Lung (tissue), 11 donors: ENCODE measurements at regions not wholly inside any gene's neighbourhood (a gene's known extent, or its start where the extent isn't known, plus 50 kb on each side); places are given as distances from the start of the nearest gene placed in this dataset.
A peak's percentile ranks its signal among the peaks of the same experiment; 100 is the strongest.

Experiments used
- ATAC-seq: fragments of 200-7000 bp; cut with Tn5 transposase; one replicate; pipeline ENCODE4 v1.9.1; 2020; ENCODE audit warnings: moderate number of reproducible peaks; ENCODE audit not compliant: insufficient read depth, low FRiP score
- DNase-seq, 3 donors: peaks; one replicate each; pipeline ENCODE4 v3.0.0-alpha.2; 2013 to 2017
- H3K27ac ChIP-seq, 2 donors: one replicate each; pipeline ENCODE4 v1.5.1; 2013; ENCODE audit warnings: mild to moderate bottlenecking in 2 of 2, moderate library complexity in 2 of 2, control low read depth in 1 of 2, inconsistent platforms in 1 of 2, low read depth in 1 of 2, low read length in 1 of 2
- H3K27me3 ChIP-seq, 3 donors: one replicate each; pipeline ENCODE4 v1.5.1; 2013; ENCODE audit warnings: low read length in 2 of 3; ENCODE audit not compliant: control insufficient read depth in 3 of 3, insufficient read depth in 3 of 3
- H3K36me3 ChIP-seq, 4 donors: one replicate each; pipeline ENCODE4 v1.5.1; 2013; ENCODE audit warnings: low read length in 4 of 4, mild to moderate bottlenecking in 1 of 4, moderate library complexity in 1 of 4; ENCODE audit not compliant: control insufficient read depth in 4 of 4, insufficient read depth in 4 of 4
- H3K4me1 ChIP-seq, 5 donors: one replicate each; pipeline ENCODE4 v1.5.1; 2013; ENCODE audit warnings: low read length in 5 of 5, mild to moderate bottlenecking in 2 of 5, moderate library complexity in 1 of 5; ENCODE audit not compliant: control insufficient read depth in 5 of 5, insufficient read depth in 5 of 5
- H3K4me3 ChIP-seq: one replicate; pipeline ENCODE4 v1.5.1; 2013; ENCODE audit warnings: mild to moderate bottlenecking, control low read depth, moderate library complexity
- H3K9ac ChIP-seq, 2 donors: one replicate each; pipeline ENCODE4 v1.5.1; 2013; ENCODE audit warnings: low read length in 2 of 2, control low read depth in 1 of 2; ENCODE audit not compliant: insufficient read depth in 1 of 2
- H3K9me3 ChIP-seq, 4 donors: one replicate each; pipeline ENCODE4 v1.5.1; 2013; ENCODE audit warnings: low read length in 3 of 4, mild to moderate bottlenecking in 1 of 4, moderate library complexity in 1 of 4; ENCODE audit not compliant: control insufficient read depth in 4 of 4, insufficient read depth in 3 of 4
- WGBS, 2 donors: extraction: QIAGEN DNeasy Blood & Tissue Kit; methylation state at CpG; one replicate each; pipeline ENCODE4 v1.1.7; 2013; 5-methylcytosine and 5-hydroxymethylcytosine counted together
- TF ChIP-seq, protein P1 (sequence below): IDR thresholded peaks from 2 replicates; pipeline ENCODE4 v1.5.1; 2012; ENCODE audit warnings: mild to moderate bottlenecking; ENCODE audit errors: control extremely low read depth, extremely low read depth
- donor health status: control.
- donor health status: control.
- donor health status: Bipolar disorder and iron deficiency.
- donor health status: healthy.
- donor health status: DM: yes; HTN: yes; CAD: no.

DNA sequence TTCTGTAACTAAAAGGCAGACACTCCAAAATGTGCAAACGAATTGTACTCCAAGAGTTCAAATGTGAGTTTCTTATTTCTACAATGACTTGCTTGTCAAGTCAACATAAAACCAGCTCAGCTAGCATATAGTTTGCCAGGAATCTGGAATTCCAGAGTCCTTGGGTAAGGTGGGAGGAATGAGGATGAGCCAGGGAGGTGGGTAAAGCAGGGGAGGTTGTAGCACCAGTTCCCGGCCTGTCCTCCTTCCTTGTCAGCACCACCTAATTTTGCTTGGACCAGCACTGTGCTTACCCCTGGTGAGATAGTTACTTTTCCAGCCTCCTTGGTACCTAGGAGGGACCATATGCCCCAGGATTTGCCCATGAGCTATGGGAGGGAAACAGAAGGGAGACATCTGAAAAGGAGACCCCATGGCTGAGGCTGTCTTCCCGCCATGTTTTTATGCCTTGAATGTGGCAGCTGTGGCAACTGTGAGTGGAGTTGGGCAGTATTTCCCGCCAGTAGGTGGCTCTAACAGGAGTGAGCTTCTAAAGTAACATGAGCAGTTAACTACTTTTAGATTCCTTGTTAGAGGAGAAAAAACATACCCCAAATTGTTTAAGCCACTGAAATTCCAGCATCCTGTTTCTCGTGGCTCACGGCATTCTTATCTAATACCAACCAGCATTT is 302.5 kb downstream of the TENT4A start:
- TF ChIP-seq, protein P1, sequence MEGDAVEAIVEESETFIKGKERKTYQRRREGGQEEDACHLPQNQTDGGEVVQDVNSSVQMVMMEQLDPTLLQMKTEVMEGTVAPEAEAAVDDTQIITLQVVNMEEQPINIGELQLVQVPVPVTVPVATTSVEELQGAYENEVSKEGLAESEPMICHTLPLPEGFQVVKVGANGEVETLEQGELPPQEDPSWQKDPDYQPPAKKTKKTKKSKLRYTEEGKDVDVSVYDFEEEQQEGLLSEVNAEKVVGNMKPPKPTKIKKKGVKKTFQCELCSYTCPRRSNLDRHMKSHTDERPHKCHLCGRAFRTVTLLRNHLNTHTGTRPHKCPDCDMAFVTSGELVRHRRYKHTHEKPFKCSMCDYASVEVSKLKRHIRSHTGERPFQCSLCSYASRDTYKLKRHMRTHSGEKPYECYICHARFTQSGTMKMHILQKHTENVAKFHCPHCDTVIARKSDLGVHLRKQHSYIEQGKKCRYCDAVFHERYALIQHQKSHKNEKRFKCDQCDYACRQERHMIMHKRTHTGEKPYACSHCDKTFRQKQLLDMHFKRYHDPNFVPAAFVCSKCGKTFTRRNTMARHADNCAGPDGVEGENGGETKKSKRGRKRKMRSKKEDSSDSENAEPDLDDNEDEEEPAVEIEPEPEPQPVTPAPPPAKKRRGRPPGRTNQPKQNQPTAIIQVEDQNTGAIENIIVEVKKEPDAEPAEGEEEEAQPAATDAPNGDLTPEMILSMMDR: no peak

DNA sequence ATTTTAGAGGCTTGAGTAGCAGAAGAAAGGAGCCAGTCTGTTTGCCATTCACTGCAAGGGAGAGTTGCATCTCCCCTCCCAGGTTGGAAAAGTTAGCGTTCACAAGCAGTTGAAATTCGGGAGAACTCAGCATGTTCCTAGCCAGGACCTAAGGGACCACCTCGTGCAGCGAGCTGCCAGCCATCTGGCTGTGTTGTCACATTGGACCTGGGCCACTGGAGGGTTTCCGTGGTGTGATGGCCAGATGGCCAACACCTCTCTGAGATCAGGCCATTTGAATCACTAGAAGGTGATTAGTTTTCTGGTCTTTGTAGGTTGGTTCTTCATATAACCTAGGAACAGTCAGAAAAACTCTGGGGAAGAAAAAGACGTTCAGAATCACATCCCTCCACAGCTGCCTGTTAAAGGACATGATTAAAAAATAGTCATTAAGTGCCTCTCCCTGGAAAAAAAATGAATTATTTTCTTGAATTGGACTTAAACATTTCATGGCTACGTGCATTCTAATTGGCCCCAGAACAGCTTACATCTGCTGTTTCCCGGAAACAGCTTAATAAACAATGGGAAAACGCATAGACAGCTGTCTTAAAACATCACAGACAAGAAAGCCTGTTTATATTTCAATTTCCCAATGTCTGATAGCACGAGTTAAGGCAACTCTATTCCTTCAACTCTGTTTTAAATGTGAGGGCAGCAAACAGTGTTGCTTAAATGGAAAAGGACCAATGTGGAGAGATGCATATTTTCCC is 303.9 kb downstream of the TENT4A start:
- 51 to 63% methylated on average over 10 of the region's 10 CpGs for WGBS, 2 donors
- DNase-seq: peak in 2 of 3 donors; percentile 74 to 86
- no peak overlapping the region for H3K4me3 ChIP-seq
- H3K9me3 ChIP-seq: peaks cover 0 to 18% (median 8%) of the 10 kb centered on the region in 4 donors
- ATAC-seq: no peak
- no peaks in the 10 kb centered on the region for H3K27me3 ChIP-seq
- no peak overlapping the region for H3K27ac ChIP-seq
- TF ChIP-seq, protein P1: no peak
- no peaks in the 10 kb centered on the region for H3K36me3 ChIP-seq
- H3K9ac ChIP-seq: no peak overlapping the region
- H3K4me1 ChIP-seq: peaks cover 0 to 34% (median 0%) of the 10 kb centered on the region in 5 donors

More for the DNA sequence above, 302.5 kb downstream of the TENT4A start:
- Histone ChIP-seq H3K4me3 (no peak overlapping the region), H3K4me1 (peaks cover 0 to 34% (median 0%) of the 10 kb centered on the region in 5 donors), H3K27ac (no peak overlapping the region), H3K9me3 (peaks cover 0 to 6% (median 3%) of the 10 kb centered on the region in 4 donors), H3K36me3 (no peaks in the 10 kb centered on the region), H3K9ac (no peak overlapping the region), H3K27me3 (no peaks in the 10 kb centered on the region)
- no peak for ATAC-seq
- 72 to 75% methylated on average over 6 of the region's 6 CpGs for WGBS, 2 donors
- DNase-seq: peak in 1 of 3 donors; percentile 6

GRCh38 chr5:7018198-7018597 is 305.0 kb downstream of the TENT4A start:
- DNase-seq: no peak

More at GRCh38 chr5:7018198-7018597, 305.0 kb downstream of the TENT4A start:
- 70 to 78% methylated on average over 5 of the region's 5 CpGs for WGBS, 2 donors
- Histone ChIP-seq H3K36me3 (no peaks in the 10 kb centered on the region), H3K9me3 (peaks cover 0 to 27% (median 13%) of the 10 kb centered on the region in 4 donors), H3K4me3 (no peak overlapping the region), H3K4me1 (peaks cover 0 to 34% (median 0%) of the 10 kb centered on the region in 5 donors), H3K27me3 (no peaks in the 10 kb centered on the region), H3K27ac (no peak overlapping the region), H3K9ac (no peak overlapping the region)
- ATAC-seq: no peak
- TF ChIP-seq, protein P1: no peak
